PFSK-1 (cell line): ENCODE measurements at regions not wholly inside any gene's neighbourhood (a gene's known extent, or its start where the extent isn't known, plus 50 kb on each side); places are given as distances from the start of the nearest gene placed in this dataset.

Experiments used
- FOXP2 ChIP-seq: optimal IDR thresholded peaks from 2 replicates; pipeline ENCODE3; 2011; ENCODE audit warnings: borderline replicate concordance, control low read depth, inconsistent platforms; ENCODE audit not compliant: insufficient read depth; ENCODE audit errors: extremely low read length, extremely low read depth
- POLR2AphosphoS5 ChIP-seq: IDR thresholded peaks from 2 replicates; pipeline ENCODE4 v1.6.1; 2012; ENCODE audit warnings: low read depth, mild to moderate bottlenecking, control low read depth, low read length, moderate library complexity
- SIN3A ChIP-seq: IDR thresholded peaks from 2 replicates; pipeline ENCODE4 v1.6.1; 2012; ENCODE audit warnings: mild to moderate bottlenecking, low read length, moderate library complexity, borderline replicate concordance; ENCODE audit not compliant: insufficient read depth
- TAF1 ChIP-seq: IDR thresholded peaks from 2 replicates; pipeline ENCODE4 v1.6.1; 2012; ENCODE audit warnings: low read length, control low read depth, borderline replicate concordance; ENCODE audit not compliant: insufficient read depth
- TF ChIP-seq, protein P1 (sequence below), 2 experiments: IDR thresholded peaks; 2 replicates each; pipeline versions ENCODE4 v1.6.1 to v1.8.0; 2011 to 2012; ENCODE audit warnings: low read depth in 2 of 2, low read length in 2 of 2, control low read depth in 1 of 2, inconsistent platforms in 1 of 2, mild to moderate bottlenecking in 1 of 2, moderate library complexity in 1 of 2; ENCODE audit not compliant: insufficient read depth in 1 of 2

DNA sequence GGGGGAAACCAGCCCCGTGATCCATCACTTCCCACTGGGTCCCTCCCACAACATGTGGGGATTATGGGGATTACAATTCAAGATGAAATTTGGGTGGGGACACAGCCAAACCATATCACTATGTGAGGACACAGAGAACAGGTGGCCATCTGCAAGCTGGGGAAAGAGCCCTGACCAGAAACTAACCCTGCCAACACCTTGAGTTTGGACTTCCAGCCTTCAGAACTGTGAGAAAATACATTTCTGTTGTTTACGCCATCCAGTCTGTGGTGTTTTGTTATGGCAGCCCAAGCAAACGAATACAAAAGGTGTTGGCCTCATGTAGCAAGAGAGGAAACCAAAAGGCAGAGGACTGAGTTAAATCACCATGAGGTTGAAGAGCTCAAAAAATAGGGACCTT is 169.9 kb upstream of the TENM3 start:
- TF ChIP-seq TAF1 = no peak
- no peak for TF ChIP-seq SIN3A
- no peak for TF ChIP-seq FOXP2
- TF ChIP-seq POLR2AphosphoS5 = no peak
- TF ChIP-seq, protein P1, sequence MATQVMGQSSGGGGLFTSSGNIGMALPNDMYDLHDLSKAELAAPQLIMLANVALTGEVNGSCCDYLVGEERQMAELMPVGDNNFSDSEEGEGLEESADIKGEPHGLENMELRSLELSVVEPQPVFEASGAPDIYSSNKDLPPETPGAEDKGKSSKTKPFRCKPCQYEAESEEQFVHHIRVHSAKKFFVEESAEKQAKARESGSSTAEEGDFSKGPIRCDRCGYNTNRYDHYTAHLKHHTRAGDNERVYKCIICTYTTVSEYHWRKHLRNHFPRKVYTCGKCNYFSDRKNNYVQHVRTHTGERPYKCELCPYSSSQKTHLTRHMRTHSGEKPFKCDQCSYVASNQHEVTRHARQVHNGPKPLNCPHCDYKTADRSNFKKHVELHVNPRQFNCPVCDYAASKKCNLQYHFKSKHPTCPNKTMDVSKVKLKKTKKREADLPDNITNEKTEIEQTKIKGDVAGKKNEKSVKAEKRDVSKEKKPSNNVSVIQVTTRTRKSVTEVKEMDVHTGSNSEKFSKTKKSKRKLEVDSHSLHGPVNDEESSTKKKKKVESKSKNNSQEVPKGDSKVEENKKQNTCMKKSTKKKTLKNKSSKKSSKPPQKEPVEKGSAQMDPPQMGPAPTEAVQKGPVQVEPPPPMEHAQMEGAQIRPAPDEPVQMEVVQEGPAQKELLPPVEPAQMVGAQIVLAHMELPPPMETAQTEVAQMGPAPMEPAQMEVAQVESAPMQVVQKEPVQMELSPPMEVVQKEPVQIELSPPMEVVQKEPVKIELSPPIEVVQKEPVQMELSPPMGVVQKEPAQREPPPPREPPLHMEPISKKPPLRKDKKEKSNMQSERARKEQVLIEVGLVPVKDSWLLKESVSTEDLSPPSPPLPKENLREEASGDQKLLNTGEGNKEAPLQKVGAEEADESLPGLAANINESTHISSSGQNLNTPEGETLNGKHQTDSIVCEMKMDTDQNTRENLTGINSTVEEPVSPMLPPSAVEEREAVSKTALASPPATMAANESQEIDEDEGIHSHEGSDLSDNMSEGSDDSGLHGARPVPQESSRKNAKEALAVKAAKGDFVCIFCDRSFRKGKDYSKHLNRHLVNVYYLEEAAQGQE (IDR thresholded peaks at IDR 0.05; ENCODE audit: insufficient read depth in 1 of 2, low read depth in 2 of 2, low read length in 2 of 2) = no peak

- no peak for TF ChIP-seq POLR2AphosphoS5
Observed at GRCh38 chr4:182074139-182074538, 169.1 kb upstream of the TENM3 start.

- TF ChIP-seq SIN3A (no peak), POLR2AphosphoS5 (no peak), FOXP2 (no peak), TAF1 (no peak)
- TF ChIP-seq, protein P1 (IDR thresholded peaks at IDR 0.05; ENCODE audit: insufficient read depth in 1 of 2, low read depth in 2 of 2, low read length in 2 of 2) = no peak
Observed at GRCh38 chr4:182074810-182075209, 168.4 kb upstream of the TENM3 start.

DNA sequence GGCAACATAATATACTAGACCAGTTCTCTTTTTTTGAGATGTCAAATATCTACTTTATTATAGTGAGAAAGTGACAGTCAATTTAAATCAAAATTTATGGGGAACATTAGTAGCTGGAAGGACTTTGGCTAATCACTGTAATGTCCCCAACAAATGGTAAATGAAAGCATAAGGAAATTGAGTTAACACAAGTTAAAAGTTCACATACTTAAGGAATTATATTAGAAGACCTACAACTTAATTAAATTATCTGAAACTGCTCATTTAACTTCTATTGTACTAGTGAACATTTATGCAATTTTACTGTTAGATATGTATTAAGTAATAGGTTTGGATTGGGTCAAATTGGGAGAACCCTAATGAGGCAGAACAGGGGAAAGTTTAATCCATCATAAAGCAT is 160.3 kb upstream of the TENM3 start:
- TF ChIP-seq POLR2AphosphoS5 = no peak
- no peak for TF ChIP-seq SIN3A
- TF ChIP-seq, protein P1 (IDR thresholded peaks at IDR 0.05; ENCODE audit: insufficient read depth in 1 of 2, low read depth in 2 of 2, low read length in 2 of 2) = no peak
- no peak for TF ChIP-seq TAF1
- TF ChIP-seq FOXP2 = no peak

- TF ChIP-seq TAF1 (no peak), POLR2AphosphoS5 (no peak), FOXP2 (no peak), SIN3A (no peak)
- TF ChIP-seq, protein P1 (IDR thresholded peaks at IDR 0.05; ENCODE audit: insufficient read depth in 1 of 2, low read depth in 2 of 2, low read length in 2 of 2) = no peak
Observed at GRCh38 chr4:182083671-182084410, 159.4 kb upstream of the TENM3 start.
